SK-N-SH (cell line): ENCODE measurements at regions not wholly inside any gene's neighbourhood (a gene's known extent, or its start where the extent isn't known, plus 50 kb on each side); places are given as distances from the start of the nearest gene placed in this dataset.

ENCODE experiments used
- CTCF ChIP-seq: fragments of 200-600 bp; sonication (generic); IDR thresholded peaks from 2 replicates; pipeline ENCODE4 v1.6.1; 2017; ENCODE audit warnings: antibody characterized with exemption, mild to moderate bottlenecking, moderate library complexity
- EP300 ChIP-seq, 2 experiments: IDR thresholded peaks; 2 replicates each; pipeline versions ENCODE4 v1.4.0 to v1.6.1; 2012; ENCODE audit warnings: borderline replicate concordance in 1 of 2, low read depth in 1 of 2, low read length in 1 of 2
- EZH2phosphoT487 ChIP-seq: fragments of 200-600 bp; sonication (generic); IDR thresholded peaks from 2 replicates; pipeline ENCODE4 v1.6.1; 2017; ENCODE audit warnings: low read depth, mixed run types, mild to moderate bottlenecking, antibody characterized with exemption, moderate library complexity, borderline replicate concordance
- NRF1 ChIP-seq: IDR thresholded peaks from 2 replicates; pipeline ENCODE4 v1.6.1; 2012; ENCODE audit warnings: low read depth, mild to moderate bottlenecking, low read length
- POLR2AphosphoS5 ChIP-seq: IDR thresholded peaks from 2 replicates; pipeline ENCODE4 v1.6.1; 2012; ENCODE audit warnings: low read depth, low read length
- RCOR1 ChIP-seq: fragments of 150-350 bp; IDR thresholded peaks from 2 replicates; pipeline ENCODE4 v1.6.1; 2017; ENCODE audit warnings: antibody characterized with exemption, low read length
- USF1 ChIP-seq: IDR thresholded peaks from 2 replicates; pipeline ENCODE4 v1.4.0; 2012; ENCODE audit warnings: low read depth, borderline replicate concordance
- TF ChIP-seq, protein P1 (sequence below): IDR thresholded peaks from 2 replicates; pipeline ENCODE4 v1.6.1; 2012; ENCODE audit warnings: mild to moderate bottlenecking, low read depth, low read length, moderate library complexity
- TF ChIP-seq, protein P2 (sequence below): IDR thresholded peaks from 2 replicates; pipeline ENCODE4; 2012

- TF ChIP-seq CTCF (no peak), EZH2phosphoT487 (no peak), POLR2AphosphoS5 (no peak), EP300 (IDR thresholded peaks at IDR 0.05; ENCODE audit: borderline replicate concordance in 1 of 2, low read depth in 1 of 2, low read length in 1 of 2) (no peak), NRF1 (no peak), RCOR1 (no peak), USF1 (no peak)
- TF ChIP-seq, protein P1, sequence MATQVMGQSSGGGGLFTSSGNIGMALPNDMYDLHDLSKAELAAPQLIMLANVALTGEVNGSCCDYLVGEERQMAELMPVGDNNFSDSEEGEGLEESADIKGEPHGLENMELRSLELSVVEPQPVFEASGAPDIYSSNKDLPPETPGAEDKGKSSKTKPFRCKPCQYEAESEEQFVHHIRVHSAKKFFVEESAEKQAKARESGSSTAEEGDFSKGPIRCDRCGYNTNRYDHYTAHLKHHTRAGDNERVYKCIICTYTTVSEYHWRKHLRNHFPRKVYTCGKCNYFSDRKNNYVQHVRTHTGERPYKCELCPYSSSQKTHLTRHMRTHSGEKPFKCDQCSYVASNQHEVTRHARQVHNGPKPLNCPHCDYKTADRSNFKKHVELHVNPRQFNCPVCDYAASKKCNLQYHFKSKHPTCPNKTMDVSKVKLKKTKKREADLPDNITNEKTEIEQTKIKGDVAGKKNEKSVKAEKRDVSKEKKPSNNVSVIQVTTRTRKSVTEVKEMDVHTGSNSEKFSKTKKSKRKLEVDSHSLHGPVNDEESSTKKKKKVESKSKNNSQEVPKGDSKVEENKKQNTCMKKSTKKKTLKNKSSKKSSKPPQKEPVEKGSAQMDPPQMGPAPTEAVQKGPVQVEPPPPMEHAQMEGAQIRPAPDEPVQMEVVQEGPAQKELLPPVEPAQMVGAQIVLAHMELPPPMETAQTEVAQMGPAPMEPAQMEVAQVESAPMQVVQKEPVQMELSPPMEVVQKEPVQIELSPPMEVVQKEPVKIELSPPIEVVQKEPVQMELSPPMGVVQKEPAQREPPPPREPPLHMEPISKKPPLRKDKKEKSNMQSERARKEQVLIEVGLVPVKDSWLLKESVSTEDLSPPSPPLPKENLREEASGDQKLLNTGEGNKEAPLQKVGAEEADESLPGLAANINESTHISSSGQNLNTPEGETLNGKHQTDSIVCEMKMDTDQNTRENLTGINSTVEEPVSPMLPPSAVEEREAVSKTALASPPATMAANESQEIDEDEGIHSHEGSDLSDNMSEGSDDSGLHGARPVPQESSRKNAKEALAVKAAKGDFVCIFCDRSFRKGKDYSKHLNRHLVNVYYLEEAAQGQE = no peak
- TF ChIP-seq, protein P2, sequence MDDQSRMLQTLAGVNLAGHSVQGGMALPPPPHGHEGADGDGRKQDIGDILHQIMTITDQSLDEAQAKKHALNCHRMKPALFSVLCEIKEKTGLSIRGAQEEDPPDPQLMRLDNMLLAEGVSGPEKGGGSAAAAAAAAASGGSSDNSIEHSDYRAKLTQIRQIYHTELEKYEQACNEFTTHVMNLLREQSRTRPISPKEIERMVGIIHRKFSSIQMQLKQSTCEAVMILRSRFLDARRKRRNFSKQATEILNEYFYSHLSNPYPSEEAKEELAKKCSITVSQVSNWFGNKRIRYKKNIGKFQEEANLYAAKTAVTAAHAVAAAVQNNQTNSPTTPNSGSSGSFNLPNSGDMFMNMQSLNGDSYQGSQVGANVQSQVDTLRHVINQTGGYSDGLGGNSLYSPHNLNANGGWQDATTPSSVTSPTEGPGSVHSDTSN = no peak
These were observed 67.3 kb upstream of the SIRPG start for GRCh38 chr20:1724901-1725300.
